ENCODE measurements at regions not wholly inside any gene's neighbourhood (a gene's known extent, or its start where the extent isn't known, plus 50 kb on each side); places are given as distances from the start of the nearest gene placed in this dataset.

DNA sequence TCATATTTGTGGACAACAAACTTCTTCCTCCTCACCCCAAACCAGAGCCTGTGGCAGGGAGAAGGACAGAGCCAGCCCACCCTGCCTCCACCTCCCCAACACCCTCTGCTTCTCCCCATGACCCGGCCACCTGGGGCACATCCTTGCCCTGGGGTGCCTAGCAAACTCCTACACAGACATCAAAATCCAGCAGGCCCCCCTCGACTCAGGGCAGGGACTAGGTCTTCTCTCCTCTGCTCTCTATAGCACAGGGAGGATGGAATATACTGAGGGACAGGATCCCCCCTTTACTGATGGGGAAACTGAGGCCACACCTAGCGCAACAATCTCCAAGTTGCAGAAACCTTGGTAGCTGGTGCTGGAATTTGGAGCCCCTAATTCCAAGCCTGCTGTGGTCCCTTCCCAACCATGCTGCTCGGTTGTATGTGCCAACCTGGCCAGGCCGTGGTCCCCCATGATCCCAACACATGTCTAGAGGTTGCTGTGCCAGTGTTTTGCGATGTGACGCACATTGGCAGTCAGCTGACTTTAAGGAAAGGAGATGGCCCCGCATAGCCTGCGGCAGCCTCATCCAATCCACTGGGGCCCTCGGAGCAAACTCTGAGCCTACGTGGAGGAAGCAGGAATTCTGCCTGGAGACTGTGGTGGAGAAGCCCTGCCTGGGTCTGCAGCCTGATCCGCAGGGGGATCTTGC lies 53.9 kb upstream of the ADRA2C start:
- TF ChIP-seq, protein P1, sequence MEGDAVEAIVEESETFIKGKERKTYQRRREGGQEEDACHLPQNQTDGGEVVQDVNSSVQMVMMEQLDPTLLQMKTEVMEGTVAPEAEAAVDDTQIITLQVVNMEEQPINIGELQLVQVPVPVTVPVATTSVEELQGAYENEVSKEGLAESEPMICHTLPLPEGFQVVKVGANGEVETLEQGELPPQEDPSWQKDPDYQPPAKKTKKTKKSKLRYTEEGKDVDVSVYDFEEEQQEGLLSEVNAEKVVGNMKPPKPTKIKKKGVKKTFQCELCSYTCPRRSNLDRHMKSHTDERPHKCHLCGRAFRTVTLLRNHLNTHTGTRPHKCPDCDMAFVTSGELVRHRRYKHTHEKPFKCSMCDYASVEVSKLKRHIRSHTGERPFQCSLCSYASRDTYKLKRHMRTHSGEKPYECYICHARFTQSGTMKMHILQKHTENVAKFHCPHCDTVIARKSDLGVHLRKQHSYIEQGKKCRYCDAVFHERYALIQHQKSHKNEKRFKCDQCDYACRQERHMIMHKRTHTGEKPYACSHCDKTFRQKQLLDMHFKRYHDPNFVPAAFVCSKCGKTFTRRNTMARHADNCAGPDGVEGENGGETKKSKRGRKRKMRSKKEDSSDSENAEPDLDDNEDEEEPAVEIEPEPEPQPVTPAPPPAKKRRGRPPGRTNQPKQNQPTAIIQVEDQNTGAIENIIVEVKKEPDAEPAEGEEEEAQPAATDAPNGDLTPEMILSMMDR (conservative IDR thresholded peaks at IDR 0.05) = no peak
- TF ChIP-seq ZFX (IDR thresholded peaks at IDR 0.05) = no peak
- no peak overlapping the region for H3K27ac ChIP-seq

DNA sequence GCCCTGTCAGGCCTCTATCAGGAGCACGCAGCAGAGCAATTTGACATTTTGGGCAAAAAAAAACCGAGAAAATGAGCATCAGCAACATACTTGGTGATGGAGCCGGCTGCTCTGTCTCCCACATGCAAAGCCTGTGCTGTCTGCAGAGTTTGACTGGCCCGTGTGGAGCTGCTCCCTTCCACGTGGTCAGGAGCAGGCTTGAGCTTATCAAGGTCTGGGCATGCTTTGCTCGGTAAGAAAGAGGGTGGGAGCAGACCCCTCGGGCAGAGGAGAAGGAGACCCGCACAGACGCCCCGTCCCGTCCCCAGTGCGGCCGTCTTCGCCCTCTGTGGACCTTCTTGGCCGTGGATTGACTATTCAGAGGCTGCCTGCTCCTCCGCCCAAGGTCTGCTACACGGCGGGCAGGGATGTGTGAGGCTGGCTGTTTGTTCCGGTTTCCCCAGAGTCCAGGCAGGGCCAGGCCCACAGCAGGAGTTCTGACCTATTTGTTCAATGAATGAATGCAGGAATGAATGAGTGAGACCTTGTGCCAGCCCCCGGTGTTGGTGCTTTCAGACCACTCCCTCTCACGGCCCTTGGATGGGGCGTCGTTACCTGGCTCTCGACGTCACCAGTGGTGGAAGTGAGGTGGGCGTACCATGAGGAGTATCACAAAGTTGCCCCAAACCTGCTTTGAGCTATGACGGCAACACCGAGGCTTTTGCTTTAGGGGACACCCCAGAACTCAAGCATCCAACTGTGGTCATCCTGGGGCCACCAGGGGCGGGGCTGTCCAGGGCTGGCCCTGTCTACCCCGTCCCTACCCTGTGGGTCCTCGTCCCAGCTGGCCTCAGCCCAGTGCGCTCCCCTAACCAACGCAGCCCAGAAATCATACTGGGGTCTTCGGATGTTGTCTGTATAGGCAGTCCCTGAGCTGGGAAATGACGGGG lies 54.7 kb upstream of the ADRA2C start:
- H3K27ac ChIP-seq = no peak overlapping the region
- no peak for TF ChIP-seq ZFX (IDR thresholded peaks at IDR 0.05)
- TF ChIP-seq, protein P1 (conservative IDR thresholded peaks at IDR 0.05) = no peak

DNA sequence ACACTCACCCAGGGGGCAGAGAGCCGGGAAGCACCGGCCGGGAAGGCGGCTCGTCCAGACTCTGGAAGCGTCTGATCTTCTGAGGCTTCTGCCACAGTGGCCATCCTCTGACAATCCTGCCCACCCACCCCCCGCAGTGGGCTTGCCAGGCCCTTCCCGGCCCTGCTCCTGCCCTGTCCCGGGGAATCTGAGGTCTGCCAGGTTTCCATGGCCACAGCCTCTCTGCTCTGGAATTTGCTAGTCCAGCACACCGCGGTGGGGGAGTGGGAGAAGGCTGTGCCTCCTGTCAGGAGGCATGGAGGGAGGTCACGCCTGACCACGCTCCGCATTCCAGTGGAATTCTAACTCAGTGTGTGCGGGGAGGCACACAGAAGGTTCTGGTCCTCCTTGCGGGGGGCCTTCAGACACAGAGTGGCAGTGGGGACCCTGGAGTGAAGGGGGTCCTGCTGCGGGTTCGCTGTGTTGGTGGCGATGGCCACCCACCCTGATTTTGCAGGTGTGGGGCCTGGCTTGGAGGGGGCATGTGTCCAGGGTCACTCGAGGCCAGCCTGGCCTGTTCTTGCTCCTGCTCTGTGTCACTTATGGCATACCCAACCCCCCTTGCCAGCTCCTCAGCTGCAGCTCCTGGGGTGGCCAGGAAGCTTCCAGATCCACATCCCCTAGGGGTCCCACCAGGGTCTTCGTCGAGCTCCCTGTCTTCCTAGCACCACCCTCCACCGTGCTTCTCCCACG lies 55.6 kb upstream of the ADRA2C start:
- no peak overlapping the region for H3K27ac ChIP-seq
- TF ChIP-seq ZFX (IDR thresholded peaks at IDR 0.05) = no peak

DNA sequence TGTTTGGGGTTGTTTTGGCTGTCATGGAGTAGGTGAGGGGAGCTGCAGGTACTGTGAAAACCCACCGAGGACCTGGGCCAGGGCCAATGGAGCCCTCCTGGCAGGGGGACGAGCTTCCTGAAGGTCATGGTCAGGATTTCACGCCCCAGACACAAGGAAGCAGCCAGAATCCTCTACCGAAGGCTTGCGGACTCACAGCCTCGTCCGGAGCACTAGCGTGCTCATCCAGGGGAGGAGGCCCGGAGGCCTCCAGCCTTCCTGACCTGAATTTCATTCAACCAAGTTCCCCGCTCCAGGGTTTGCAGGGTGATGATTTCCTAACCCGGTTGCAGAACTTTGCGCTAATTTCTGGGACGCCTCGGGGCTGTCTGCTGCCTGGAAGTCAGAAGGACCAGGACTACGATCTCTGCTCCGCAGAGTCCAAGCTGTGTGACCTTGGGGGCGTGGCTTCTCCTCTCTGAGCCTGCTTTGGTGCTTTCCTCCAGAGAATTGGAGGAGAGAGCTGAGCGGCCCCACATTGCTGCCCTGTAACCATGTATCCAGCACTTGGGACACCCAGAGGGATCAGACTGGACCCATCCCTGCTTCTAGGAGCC lies 56.2 kb upstream of the ADRA2C start:
- no peak overlapping the region for H3K27ac ChIP-seq
- TF ChIP-seq, protein P1 (conservative IDR thresholded peaks at IDR 0.05) = no peak
- no peak for TF ChIP-seq ZFX (IDR thresholded peaks at IDR 0.05)

DNA sequence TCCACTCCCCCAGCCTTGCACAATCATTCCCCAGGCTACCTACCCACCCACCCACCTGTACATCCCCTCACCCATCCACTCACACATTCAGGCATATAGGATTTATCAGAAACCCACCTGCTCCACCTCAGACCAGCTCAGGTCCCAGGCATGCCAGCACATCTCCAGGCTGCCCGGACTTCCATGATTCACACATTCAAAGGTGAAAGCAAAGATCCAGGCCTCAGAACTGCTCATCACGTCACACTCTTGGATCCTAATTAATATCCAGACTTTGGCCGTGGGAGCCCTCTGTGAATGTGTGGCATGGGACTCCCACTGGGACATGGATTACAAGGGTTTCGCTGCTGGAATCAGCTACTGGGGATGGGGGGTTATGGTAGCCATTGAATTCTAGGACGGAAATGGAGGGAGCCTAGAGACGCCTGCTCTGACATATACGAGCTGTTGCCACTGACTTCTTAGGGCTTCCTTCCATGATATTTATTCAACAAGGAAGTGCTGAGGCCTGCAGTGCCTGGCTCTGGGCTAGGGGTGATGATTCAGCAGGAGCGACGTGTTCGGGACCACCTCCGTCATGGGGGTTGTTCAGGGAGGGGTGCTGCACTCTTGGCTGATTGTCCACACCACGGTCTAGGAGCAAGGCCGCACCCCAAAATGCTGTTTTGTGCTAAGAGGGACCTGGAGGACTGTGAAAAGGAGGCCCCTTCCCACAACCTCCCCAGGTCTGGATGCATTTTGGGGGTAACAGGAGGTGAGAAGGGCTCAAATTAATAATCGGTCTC lies 56.9 kb upstream of the ADRA2C start:
- H3K27ac ChIP-seq = no peak overlapping the region
- no peak for TF ChIP-seq ZFX (IDR thresholded peaks at IDR 0.05)
- TF ChIP-seq, protein P1 (conservative IDR thresholded peaks at IDR 0.05) = no peak

DNA sequence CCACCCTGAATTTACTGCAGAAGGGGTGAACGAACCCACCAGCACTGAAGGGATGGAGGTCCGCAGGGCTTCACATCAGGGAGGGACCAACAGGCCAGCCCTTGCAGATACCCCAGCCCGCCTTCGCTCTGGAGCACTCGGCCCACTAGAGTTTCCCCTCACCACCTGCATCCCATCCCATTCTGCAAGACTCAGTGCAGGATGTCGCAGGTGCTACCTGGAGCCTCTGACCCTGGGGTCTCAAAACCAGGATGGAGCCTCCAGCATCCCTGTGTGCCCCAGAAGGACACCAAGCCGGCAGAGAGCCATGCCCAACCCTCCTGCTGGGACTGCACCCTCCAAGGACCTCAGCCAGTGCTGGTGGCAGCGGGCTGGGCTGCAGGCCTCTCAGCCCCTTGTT lies 57.6 kb upstream of the ADRA2C start:
- H3K27ac ChIP-seq = no peak overlapping the region
- no peak for TF ChIP-seq ZFX (IDR thresholded peaks at IDR 0.05)
- TF ChIP-seq, protein P1 (conservative IDR thresholded peaks at IDR 0.05) = no peak

DNA sequence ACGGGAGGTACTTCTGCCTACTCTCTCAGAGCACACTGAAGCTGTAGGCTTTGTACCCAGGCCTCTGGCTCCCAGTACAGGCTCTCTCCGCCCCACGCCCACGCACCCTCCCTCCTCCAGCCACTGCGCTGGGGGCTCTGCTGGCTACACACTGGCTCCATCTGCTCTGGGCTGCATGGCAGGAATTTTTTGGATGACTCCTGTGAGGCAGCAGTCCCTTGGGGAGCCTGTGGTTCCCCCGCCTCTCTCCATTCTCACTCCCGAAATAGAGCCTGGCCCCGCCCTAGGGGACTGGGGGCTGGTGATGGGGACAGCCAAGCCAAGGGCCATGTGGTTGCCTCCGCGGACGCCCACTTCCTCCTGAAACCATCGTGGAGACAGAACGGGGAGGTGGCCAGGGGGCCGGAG lies 58.1 kb upstream of the ADRA2C start:
- no peak overlapping the region for H3K27ac ChIP-seq
- TF ChIP-seq, protein P1 (conservative IDR thresholded peaks at IDR 0.05) = no peak
- TF ChIP-seq ZFX (IDR thresholded peaks at IDR 0.05) = no peak

Measured in C4-2B (cell line).